IMR-90 (cell line): ENCODE measurements at regions not wholly inside any gene's neighbourhood (a gene's known extent, or its start where the extent isn't known, plus 50 kb on each side); places are given as distances from the start of the nearest gene placed in this dataset.

Experiments
- ATAC-seq: fragments of 200-7000 bp; cut with Tn5 transposase; 2 replicates; pipeline ENCODE4 v1.9.1; 2020; ENCODE audit warnings: low read depth, mild to moderate bottlenecking, moderate library complexity
- BruUV-seq: library from RNA; stranded (reverse); fragments of 400-500 nt; replicated peaks from 2 replicates; lab custom pipeline; 2021; lab: Mats Ljungman, UMichigan
- CTCF ChIA-PET: fragments of 300-600 bp; formaldehyde crosslinking; extraction: SDS; loops from one replicate; lab custom pipeline; 2021; ENCODE audit warnings: antibody characterized with exemption; lab: Yijun Ruan, JAX
- POLR2A ChIA-PET: fragments of 300-600 bp; sonication (Branson Sonifier 250); formaldehyde crosslinking; loops from one replicate; lab custom pipeline; 2022; ENCODE audit warnings: antibody characterized with exemption; ENCODE audit not compliant: unreplicated experiment; lab: Charles Lee
- DNase-seq: peaks from one replicate; pipeline ENCODE4 v3.0.0; 2013
- H2AFZ ChIP-seq: replicated peaks from 2 replicates; pipeline ENCODE3; 2013; ENCODE audit warnings: low read length, mild to moderate bottlenecking; ENCODE audit not compliant: poor library complexity
- H2AK5ac ChIP-seq: 2 replicates; pipeline ENCODE4 v1.6.1; 2013; ENCODE audit warnings: low read depth, low read length, inconsistent platforms
- H2AK9ac ChIP-seq: replicated peaks from 2 replicates; pipeline ENCODE3; 2013; ENCODE audit warnings: mild to moderate bottlenecking, low read depth, low read length, moderate library complexity; ENCODE audit not compliant: poor library complexity
- H2BK120ac ChIP-seq: 2 replicates; pipeline ENCODE4 v1.6.1; 2013; ENCODE audit warnings: low read depth, low read length, inconsistent platforms
- H2BK15ac ChIP-seq: 3 replicates; pipeline ENCODE4 v1.6.1; 2013; ENCODE audit warnings: low read depth, low read length, inconsistent platforms
- H2BK20ac ChIP-seq: 2 replicates; pipeline ENCODE4 v1.6.1; 2013; ENCODE audit warnings: low read depth, mild to moderate bottlenecking, inconsistent platforms, low read length, moderate library complexity
- H2BK5ac ChIP-seq: 2 replicates; pipeline ENCODE4 v1.6.1; 2013; ENCODE audit warnings: mild to moderate bottlenecking, low read depth, low read length, inconsistent platforms; ENCODE audit not compliant: poor library complexity, severe bottlenecking
- H3K14ac ChIP-seq: replicated peaks from 2 replicates; pipeline ENCODE4 v1.6.1; 2013; ENCODE audit warnings: low read depth, low read length, inconsistent platforms
- H3K18ac ChIP-seq: 2 replicates; pipeline ENCODE4 v1.6.1; 2013; ENCODE audit warnings: low read depth, low read length, control low read depth
- H3K23ac ChIP-seq: 2 replicates; pipeline ENCODE4 v1.6.1; 2013; ENCODE audit warnings: low read depth, low read length, inconsistent platforms
- H3K27ac ChIP-seq: 2 replicates; pipeline ENCODE4 v1.5.1; 2013; ENCODE audit warnings: mild to moderate bottlenecking, control low read depth, low read length; ENCODE audit not compliant: insufficient read depth
- H3K27me3 ChIP-seq: 2 replicates; pipeline ENCODE4 v1.6.1; 2013; ENCODE audit warnings: low read length; ENCODE audit not compliant: control insufficient read depth, insufficient read depth
- H3K36me3 ChIP-seq: 2 replicates; pipeline ENCODE4 v1.6.1; 2013; ENCODE audit warnings: low read length, mixed read lengths; ENCODE audit not compliant: control insufficient read depth, insufficient read depth
- H3K4ac ChIP-seq: 2 replicates; pipeline ENCODE4 v1.6.1; 2013; ENCODE audit warnings: low read depth, low read length, inconsistent platforms
- H3K4me1 ChIP-seq: 2 replicates; pipeline ENCODE4 v1.6.1; 2013; ENCODE audit warnings: low read length, mixed read lengths; ENCODE audit not compliant: control insufficient read depth, insufficient read depth
- H3K4me2 ChIP-seq: 2 replicates; pipeline ENCODE4 v1.6.1; 2013; ENCODE audit warnings: low read depth, mild to moderate bottlenecking, control low read depth, low read length, moderate library complexity
- H3K4me3 ChIP-seq: 2 replicates; pipeline ENCODE4 v1.5.1; 2013; ENCODE audit warnings: low read depth, mild to moderate bottlenecking, control low read depth, low read length, moderate library complexity; ENCODE audit not compliant: insufficient read depth
- H3K56ac ChIP-seq: 2 replicates; pipeline ENCODE4 v1.6.1; 2013; ENCODE audit warnings: low read length, inconsistent platforms; ENCODE audit not compliant: insufficient read depth; ENCODE audit errors: extremely low read depth
- H3K79me1 ChIP-seq, 2 experiments: 2 replicates each; pipeline ENCODE4 v1.6.1; 2013; ENCODE audit warnings: low read length in 2 of 2, inconsistent platforms in 1 of 2, low read depth in 1 of 2
- H3K9ac ChIP-seq: 2 replicates; pipeline ENCODE4 v1.6.1; 2013; ENCODE audit warnings: low read depth, low read length, control low read depth
- H3K9me1 ChIP-seq: 2 replicates; pipeline ENCODE4 v1.6.1; 2013; ENCODE audit warnings: low read length, inconsistent platforms; ENCODE audit not compliant: insufficient read depth
- H3K9me3 ChIP-seq: 2 replicates; pipeline ENCODE4 v1.6.1; 2013; ENCODE audit warnings: low read length; ENCODE audit not compliant: control insufficient read depth, insufficient read depth
- H4K20me1 ChIP-seq: 2 replicates; pipeline ENCODE4 v1.6.1; 2013; ENCODE audit warnings: low read length, inconsistent platforms; ENCODE audit not compliant: insufficient read depth
- H4K5ac ChIP-seq: 2 replicates; pipeline ENCODE4 v1.6.1; 2013; ENCODE audit warnings: mild to moderate bottlenecking, low read depth, low read length, control low read depth
- H4K8ac ChIP-seq, 2 experiments: 2 replicates each; pipeline ENCODE4 v1.6.1; 2013; ENCODE audit warnings: low read depth in 2 of 2, low read length in 2 of 2, control low read depth in 1 of 2, inconsistent platforms in 1 of 2
- H4K91ac ChIP-seq: 2 replicates; pipeline ENCODE4 v1.6.1; 2013; ENCODE audit warnings: low read depth, low read length, inconsistent platforms; ENCODE audit not compliant: insufficient read depth
- BHLHE40 ChIP-seq: fragments of 150-350 bp; IDR thresholded peaks from 2 replicates; pipeline ENCODE4 v1.6.1; 2016; ENCODE audit warnings: mild to moderate bottlenecking, low read depth, low read length
- CEBPB ChIP-seq: IDR thresholded peaks from 2 replicates; pipeline ENCODE4 v1.6.1; 2012; ENCODE audit warnings: low read depth, low read length, improper control_type of control experiment
- CHD1 ChIP-seq: IDR thresholded peaks from 2 replicates; pipeline ENCODE4 v1.6.1; 2012; ENCODE audit warnings: low read depth, low read length, improper control_type of control experiment
- CTCF ChIP-seq: conservative IDR thresholded peaks from 2 replicates; pipeline ENCODE4 v1.5.1; 2012; ENCODE audit warnings: mild to moderate bottlenecking, low read depth, low read length, improper control_type of control experiment
- ELK1 ChIP-seq: fragments of 150-350 bp; IDR thresholded peaks from 2 replicates; pipeline ENCODE4 v1.6.1; 2016; ENCODE audit warnings: low read depth, mild to moderate bottlenecking, low read length, moderate library complexity, borderline replicate concordance
- FOS ChIP-seq: fragments of 150-350 bp; IDR thresholded peaks from 2 replicates; pipeline ENCODE4 v1.6.1; 2016; ENCODE audit warnings: low read depth, low read length
- MAFK ChIP-seq: IDR thresholded peaks from 2 replicates; pipeline ENCODE4 v1.6.1; 2012; ENCODE audit warnings: low read depth, low read length, improper control_type of control experiment
- MAZ ChIP-seq: IDR thresholded peaks from 2 replicates; pipeline ENCODE4 v1.6.1; 2012; ENCODE audit warnings: low read depth, mild to moderate bottlenecking, low read length, improper control_type of control experiment, moderate library complexity, borderline replicate concordance
- MXI1 ChIP-seq: IDR thresholded peaks from 2 replicates; pipeline ENCODE4 v1.6.1; 2012; ENCODE audit warnings: low read depth, mild to moderate bottlenecking, low read length, moderate library complexity, borderline replicate concordance
- NFE2L2 ChIP-seq: fragments of 150-350 bp; IDR thresholded peaks from 2 replicates; pipeline ENCODE4 v1.6.1; 2016; ENCODE audit warnings: low read depth, mild to moderate bottlenecking, low read length
- POLR2A ChIP-seq: IDR thresholded peaks from 2 replicates; pipeline ENCODE4 v1.6.1; 2012; ENCODE audit warnings: mild to moderate bottlenecking, low read depth, low read length
- RAD21 ChIP-seq: IDR thresholded peaks from 2 replicates; pipeline ENCODE4 v1.6.1; 2012; ENCODE audit warnings: low read length, improper control_type of control experiment
- RCOR1 ChIP-seq: IDR thresholded peaks from 2 replicates; pipeline ENCODE4 v1.6.1; 2012; ENCODE audit warnings: mild to moderate bottlenecking, low read length, improper control_type of control experiment; ENCODE audit not compliant: insufficient replicate concordance
- RFX5 ChIP-seq: IDR thresholded peaks from 2 replicates; pipeline ENCODE4 v1.8.0; 2012; ENCODE audit warnings: low read depth, mild to moderate bottlenecking, low read length, moderate library complexity
- SMC3 ChIP-seq: fragments of 150-350 bp; IDR thresholded peaks from 2 replicates; pipeline ENCODE4 v1.6.1; 2016; ENCODE audit warnings: low read depth, mild to moderate bottlenecking, antibody characterized with exemption, low read length, moderate library complexity
- USF2 ChIP-seq: fragments of 150-350 bp; IDR thresholded peaks from 2 replicates; pipeline ENCODE4 v1.6.1; 2017; ENCODE audit warnings: mild to moderate bottlenecking, antibody characterized with exemption, low read length, low read depth
- WGBS, 2 experiments: methylation state at CpG; one replicate each; pipeline versions ENCODE4 v1.1.5 to v1.1.7; 2013; ENCODE audit warnings: missing lambda C conversion rate in 2 of 2; ENCODE audit not compliant: insufficient read length in 1 of 2; ENCODE audit errors: extremely low coverage in 2 of 2; 5-methylcytosine and 5-hydroxymethylcytosine counted together
- dilution Hi-C: fragments of 300-500 bp; cut with HindIII; formaldehyde crosslinking; loops from one replicate; pipeline ENCODE4 v1.14.3; 2018; ENCODE audit warnings: low sequenced_read_pairs; ENCODE audit not compliant: unreplicated experiment
- in situ Hi-C: fragments of 300-500 bp; cut with MboI; formaldehyde crosslinking; loops from 3 replicates; pipeline ENCODE4 v1.14.3; 2019; ENCODE audit warnings: low sequenced_read_pairs, inconsistent platforms, mixed read lengths
- intact Hi-C: fragments of 100-400 bp; cut with micrococcal nuclease; formaldehyde crosslinking; loops from 2 replicates; pipeline ENCODE4 v1.10.0; 2022

- Histone ChIP-seq H3K79me1 (no peaks in the 10 kb centered on the region), H4K8ac (no peak overlapping the region), H4K5ac (no peak overlapping the region), H3K23ac (no peak overlapping the region), H3K56ac (no peak overlapping the region), H3K4me2 (no peak overlapping the region), H4K91ac (no peak overlapping the region), H3K18ac (no peak overlapping the region), H3K9me3 (no peaks in the 10 kb centered on the region), H3K4me3 (no peak overlapping the region), H3K14ac (no peak overlapping the region), H2BK120ac (no peak overlapping the region), H4K20me1 (no peaks in the 10 kb centered on the region), H2AFZ (no peak overlapping the region), H2AK9ac (no peak overlapping the region), H2AK5ac (no peak overlapping the region), H2BK15ac (no peak overlapping the region), H3K4me1 (no peaks in the 10 kb centered on the region), H3K9ac (no peak overlapping the region), H3K4ac (no peak overlapping the region), H3K27me3 (no peaks in the 10 kb centered on the region), H3K9me1 (no peaks in the 10 kb centered on the region), H3K36me3 (no peaks in the 10 kb centered on the region), H2BK20ac (no peak overlapping the region), H3K27ac (no peak overlapping the region), H2BK5ac (no peak overlapping the region)
- intact Hi-C loops (no loop called here), in situ Hi-C loops (no loop called here), dilution Hi-C loops (no loop called here)
- ChIA-PET POLR2A (no interaction called here), CTCF (no interaction called here)
- ATAC-seq (no peak), DNase-seq (no peak)
- no CpG with 5 or more reads among the region's 1 CpG for WGBS, 2 experiments
- TF ChIP-seq MAFK, result no peak
- no peak for TF ChIP-seq CEBPB
- TF ChIP-seq MXI1, result no peak
- TF ChIP-seq NFE2L2, result no peak
- TF ChIP-seq MAZ, result no peak
- TF ChIP-seq USF2, result no peak
- no peak for TF ChIP-seq RFX5
- no peak for TF ChIP-seq RAD21
- no peak for TF ChIP-seq CHD1
- no peak for TF ChIP-seq ELK1
- no peak for TF ChIP-seq POLR2A
- TF ChIP-seq BHLHE40, result no peak
- TF ChIP-seq SMC3, result no peak
- TF ChIP-seq FOS, result no peak
- no peak for TF ChIP-seq CTCF
- no peak for TF ChIP-seq RCOR1
- BruUV-seq, result no TSS peak
Observed at GRCh38 chr4:126512979-126513378, 1119.8 kb upstream of the INTU start.
